HCT116 (cell line): ENCODE measurements at regions not wholly inside any gene's neighbourhood (a gene's known extent, or its start where the extent isn't known, plus 50 kb on each side); places are given as distances from the start of the nearest gene placed in this dataset.

Source experiments
- ATAC-seq: fragments of 200-7000 bp; cut with Tn5 transposase; 2 replicates; pipeline ENCODE4 v1.9.1; 2020; ENCODE audit warnings: mild to moderate bottlenecking, moderate library complexity
- BruUV-seq: library from RNA; stranded (reverse); fragments of 400-500 nt; replicated peaks from 2 replicates; lab custom pipeline; 2021; lab: Mats Ljungman, UMichigan
- CTCF ChIA-PET: fragments of 300-600 bp; sonication (Branson Sonifier 250); formaldehyde crosslinking; loops from one replicate; lab custom pipeline; 2021; ENCODE audit warnings: antibody characterized with exemption; lab: Charles Lee
- POLR2A ChIA-PET: fragments of 300-600, 350-600 bp; sonication (Branson Sonifier 250); formaldehyde crosslinking; loops from one replicate; lab custom pipeline; 2021; ENCODE audit warnings: antibody characterized with exemption; lab: Charles Lee
- RAD21 ChIA-PET, 2 experiments: fragments of 300-600 bp; sonication (Branson Sonifier 250); formaldehyde crosslinking; loops; one replicate each; lab custom pipeline; 2023; ENCODE audit warnings: low total read pairs in 2 of 2; ENCODE audit not compliant: uncharacterized antibody in 2 of 2, unreplicated experiment in 2 of 2, low non-redundant PET in 1 of 2; lab: Charles Lee
- DNase-seq: peaks from one replicate; pipeline ENCODE4 v3.0.0-alpha.2; 2010; ENCODE audit warnings: low read depth, low spot score
- H2AFZ ChIP-seq: fragments of 200-600 bp; shearing (Covaris generic), sonication (generic); 2 replicates; pipeline ENCODE4 v1.6.1; 2017; ENCODE audit warnings: low read depth, mixed run types, mixed read lengths, antibody characterized with exemption, low read length; ENCODE audit not compliant: poor library complexity, severe bottlenecking
- H3K27ac ChIP-seq: 2 replicates; pipeline ENCODE4 v1.5.1; 2012; ENCODE audit warnings: low read depth, low read length
- H3K27me3 ChIP-seq: fragments of 200-600 bp; sonication (generic); 2 replicates; pipeline ENCODE4 v1.6.1; 2016; ENCODE audit warnings: mixed run types, low read length, mixed read lengths; ENCODE audit not compliant: insufficient read depth
- H3K36me3 ChIP-seq, 2 experiments: fragments of 200-500 bp in 1 of 2; fragments of 200-600 bp in 1 of 2; sonication (Bioruptor generic) in 1 of 2; sonication (generic) in 1 of 2; 2 replicates each; pipeline versions ENCODE4 v1.5.1 to v1.6.1; 2014 to 2016; ENCODE audit warnings: low read length in 2 of 2, inconsistent platforms in 1 of 2, mixed read lengths in 1 of 2, mixed run types in 1 of 2; ENCODE audit not compliant: insufficient read depth in 2 of 2, control insufficient read depth in 1 of 2
- H3K4me1 ChIP-seq, 2 experiments: fragments of 200-600 bp in 1 of 2; sonication (generic) in 1 of 2; 2 replicates each; pipeline versions ENCODE4 v1.5.1 to v1.6.1; 2012 to 2017; ENCODE audit warnings: low read length in 2 of 2, inconsistent platforms in 1 of 2, mild to moderate bottlenecking in 1 of 2, mixed read lengths in 1 of 2, mixed run types in 1 of 2, moderate library complexity in 1 of 2; ENCODE audit not compliant: insufficient read depth in 2 of 2, control insufficient read depth in 1 of 2
- H3K4me2 ChIP-seq: fragments of 200-600 bp; sonication (generic); 2 replicates; pipeline ENCODE4 v1.6.1; 2017; ENCODE audit warnings: mixed run types, low read length, mixed read lengths
- H3K4me3 ChIP-seq, 2 experiments: fragments of 200-600 bp in 1 of 2; sonication (generic) in 1 of 2; replicated peaks in 1 of 2; 2 replicates each; pipeline ENCODE4 v1.5.1; 2011 to 2016; ENCODE audit warnings: low read length in 2 of 2, control low read depth in 1 of 2, low read depth in 1 of 2, mild to moderate bottlenecking in 1 of 2, mixed read lengths in 1 of 2, mixed run types in 1 of 2
- H3K79me2 ChIP-seq: fragments of 200-600 bp; sonication (generic); 2 replicates; pipeline ENCODE4 v1.6.1; 2017; ENCODE audit warnings: mild to moderate bottlenecking, mixed run types, low read length, moderate library complexity, mixed read lengths; ENCODE audit not compliant: insufficient read depth
- H3K9ac ChIP-seq: fragments of 200-600 bp; sonication (generic); 2 replicates; pipeline ENCODE4 v1.6.1; 2016; ENCODE audit warnings: low read length, mixed read lengths
- H3K9me2 ChIP-seq: fragments of 200-600 bp; sonication (generic), shearing (Covaris generic); 2 replicates; pipeline ENCODE4 v1.6.1; 2017; ENCODE audit warnings: mixed run types, mild to moderate bottlenecking, moderate library complexity; ENCODE audit not compliant: insufficient read depth
- H3K9me3 ChIP-seq, 2 experiments: fragments of 200-500 bp in 1 of 2; fragments of 200-600 bp in 1 of 2; sonication (Bioruptor generic) in 1 of 2; sonication (generic) in 1 of 2; 2 replicates each; pipeline ENCODE4 v1.6.1; 2014 to 2017; ENCODE audit warnings: low read length in 2 of 2, mixed read lengths in 2 of 2, inconsistent platforms in 1 of 2, low read depth in 1 of 2, mild to moderate bottlenecking in 1 of 2, mixed run types in 1 of 2, moderate library complexity in 1 of 2; ENCODE audit not compliant: control insufficient read depth in 1 of 2, insufficient read depth in 1 of 2
- H4K20me1 ChIP-seq: fragments of 200-600 bp; sonication (generic), shearing (Covaris generic); 2 replicates; pipeline ENCODE4 v1.6.1; 2017; ENCODE audit warnings: mixed run types, mild to moderate bottlenecking, moderate library complexity; ENCODE audit not compliant: insufficient read depth
- CBX3 ChIP-seq: IDR thresholded peaks from 2 replicates; pipeline ENCODE4 v1.6.1; 2012; ENCODE audit warnings: low read depth
- CEBPB ChIP-seq: IDR thresholded peaks from 2 replicates; pipeline ENCODE4 v1.6.1; 2012; ENCODE audit warnings: low read depth
- EGR1 ChIP-seq: IDR thresholded peaks from 2 replicates; pipeline ENCODE4 v1.6.1; 2012; ENCODE audit warnings: low read depth
- ELF1 ChIP-seq: IDR thresholded peaks from 2 replicates; pipeline ENCODE4 v1.6.1; 2012; ENCODE audit warnings: low read depth, borderline replicate concordance
- EZH2 ChIP-seq: fragments of 200-600 bp; sonication (generic); IDR thresholded peaks from 2 replicates; pipeline ENCODE4 v1.6.1; 2017; ENCODE audit warnings: antibody characterized with exemption, mixed run types
- EZH2phosphoT487 ChIP-seq: fragments of 200-600 bp; IDR thresholded peaks from 2 replicates; pipeline ENCODE4 v1.6.1; 2018; ENCODE audit warnings: antibody characterized with exemption, borderline replicate concordance
- POLR2AphosphoS5 ChIP-seq: IDR thresholded peaks from 2 replicates; pipeline ENCODE4 v1.6.1; 2011; ENCODE audit warnings: mild to moderate bottlenecking, low read depth, low read length, moderate library complexity
- RAD21 ChIP-seq: IDR thresholded peaks from 2 replicates; pipeline ENCODE4 v1.6.1; 2012; ENCODE audit warnings: low read depth, mild to moderate bottlenecking
- SIN3A ChIP-seq: IDR thresholded peaks from 2 replicates; pipeline ENCODE4 v1.6.1; 2012; ENCODE audit warnings: low read depth
- TCF7L2 ChIP-seq: IDR thresholded peaks from 2 replicates; pipeline ENCODE4 v1.7.0; 2011; ENCODE audit warnings: borderline replicate concordance, inconsistent platforms; ENCODE audit not compliant: insufficient read depth, insufficient read length; ENCODE audit errors: extremely low read depth
- YY1 ChIP-seq: IDR thresholded peaks from 2 replicates; pipeline ENCODE4 v1.6.1; 2011; ENCODE audit warnings: low read length, low read depth, moderate library complexity, mild to moderate bottlenecking; ENCODE audit not compliant: insufficient replicate concordance; ENCODE audit errors: extremely low read depth
- ZFX ChIP-seq: fragments of 450-650 bp; IDR thresholded peaks from 2 replicates; pipeline ENCODE4 v1.6.1; 2017
- intact Hi-C: fragments of 100-400 bp; cut with micrococcal nuclease; formaldehyde crosslinking; loops from 2 replicates; pipeline ENCODE4 v1.10.0; 2022
- TF ChIP-seq, protein P1 (sequence below), 3 experiments: fragments of 200-600 bp in 1 of 3; sonication (generic) in 1 of 3; IDR thresholded peaks in 2 of 3; conservative IDR thresholded peaks in 1 of 3; 2 replicates each; pipeline ENCODE4 v1.5.1; 2012 to 2017; ENCODE audit warnings: low read depth in 2 of 3, low read length in 2 of 3, antibody characterized with exemption in 1 of 3, borderline replicate concordance in 1 of 3, control low read depth in 1 of 3, mild to moderate bottlenecking in 1 of 3, mixed read lengths in 1 of 3, mixed run types in 1 of 3, moderate library complexity in 1 of 3; ENCODE audit not compliant: insufficient read depth in 1 of 3
- TF ChIP-seq, protein P2 (sequence below): IDR thresholded peaks from 2 replicates; pipeline ENCODE4 v1.6.1; 2011; ENCODE audit warnings: mild to moderate bottlenecking, low read length, moderate library complexity; ENCODE audit not compliant: insufficient replicate concordance; ENCODE audit errors: extremely low read depth
- TF ChIP-seq, protein P3 (sequence below): IDR thresholded peaks from 2 replicates; pipeline ENCODE4 v1.6.1; 2012; ENCODE audit warnings: low read depth
- TF ChIP-seq, protein P4 (sequence below): IDR thresholded peaks from 2 replicates; pipeline ENCODE4 v1.6.1; 2012

DNA sequence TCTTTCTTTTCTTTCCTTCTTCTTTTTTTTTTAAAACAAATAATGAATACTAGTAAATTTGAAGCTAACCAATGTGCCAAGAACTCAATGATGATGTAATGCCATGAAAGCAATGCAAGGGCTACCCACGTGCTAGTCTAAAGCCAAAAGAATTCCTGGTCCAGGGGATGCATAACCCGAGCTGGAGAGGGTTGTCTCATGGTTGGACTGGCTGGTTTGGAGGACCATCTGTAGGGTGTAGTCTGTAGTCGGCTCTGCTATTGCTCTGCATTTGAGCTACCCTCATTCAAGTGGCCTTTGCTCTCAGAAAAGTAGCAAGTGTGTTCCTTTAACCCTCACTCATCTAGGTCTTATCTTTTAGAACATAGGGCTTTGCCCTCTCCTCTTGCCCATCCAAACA is 469.6 kb upstream of the CELF4 start:
- ChIA-PET CTCF (no interaction called here), POLR2A (no interaction called here)

DNA sequence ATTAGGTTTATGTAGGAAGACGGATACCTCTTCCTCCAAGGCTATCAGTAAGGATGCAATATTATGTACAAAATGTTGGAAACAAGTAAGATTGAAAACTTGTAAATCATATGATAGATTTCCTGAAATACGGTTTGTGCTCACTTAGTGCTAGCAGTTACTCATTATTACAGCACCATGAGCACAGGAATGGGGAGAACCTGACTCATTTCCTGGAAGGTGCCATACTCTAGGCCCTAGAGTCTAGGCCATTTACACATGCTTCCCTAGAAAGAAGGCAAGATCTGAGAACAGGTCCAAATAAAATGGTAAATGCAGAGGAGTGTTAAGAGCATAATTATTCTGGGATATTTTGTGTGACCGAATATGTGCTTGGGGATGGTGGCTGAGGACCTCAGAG is 467.7 kb upstream of the CELF4 start:
- ChIA-PET POLR2A (no interaction called here), CTCF (no interaction called here), RAD21 (no interaction called here)
- no peaks in the 10 kb centered on the region for H3K4me1 ChIP-seq
- no peaks in the 10 kb centered on the region for H4K20me1 ChIP-seq
- H3K27ac ChIP-seq: no peak overlapping the region
- BruUV-seq: no TSS peak
- H3K36me3 ChIP-seq: no peaks in the 10 kb centered on the region
- H3K4me3 ChIP-seq: no peak overlapping the region
- DNase-seq (no peak), ATAC-seq (no peak)
- intact Hi-C loops: no loop called here
- TF ChIP-seq CBX3 (no peak), ELF1 (no peak), SIN3A (no peak), CEBPB (no peak), RAD21 (no peak), YY1 (no peak)
- TF ChIP-seq, protein P1, sequence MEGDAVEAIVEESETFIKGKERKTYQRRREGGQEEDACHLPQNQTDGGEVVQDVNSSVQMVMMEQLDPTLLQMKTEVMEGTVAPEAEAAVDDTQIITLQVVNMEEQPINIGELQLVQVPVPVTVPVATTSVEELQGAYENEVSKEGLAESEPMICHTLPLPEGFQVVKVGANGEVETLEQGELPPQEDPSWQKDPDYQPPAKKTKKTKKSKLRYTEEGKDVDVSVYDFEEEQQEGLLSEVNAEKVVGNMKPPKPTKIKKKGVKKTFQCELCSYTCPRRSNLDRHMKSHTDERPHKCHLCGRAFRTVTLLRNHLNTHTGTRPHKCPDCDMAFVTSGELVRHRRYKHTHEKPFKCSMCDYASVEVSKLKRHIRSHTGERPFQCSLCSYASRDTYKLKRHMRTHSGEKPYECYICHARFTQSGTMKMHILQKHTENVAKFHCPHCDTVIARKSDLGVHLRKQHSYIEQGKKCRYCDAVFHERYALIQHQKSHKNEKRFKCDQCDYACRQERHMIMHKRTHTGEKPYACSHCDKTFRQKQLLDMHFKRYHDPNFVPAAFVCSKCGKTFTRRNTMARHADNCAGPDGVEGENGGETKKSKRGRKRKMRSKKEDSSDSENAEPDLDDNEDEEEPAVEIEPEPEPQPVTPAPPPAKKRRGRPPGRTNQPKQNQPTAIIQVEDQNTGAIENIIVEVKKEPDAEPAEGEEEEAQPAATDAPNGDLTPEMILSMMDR (IDR thresholded peaks at IDR 0.05 in 2 of 3, conservative IDR thresholded peaks at IDR 0.05 in 1 of 3; ENCODE audit: borderline replicate concordance in 1 of 3, insufficient read depth in 1 of 3, low read depth in 2 of 3, low read length in 2 of 3): no peak
- TF ChIP-seq, protein P2, sequence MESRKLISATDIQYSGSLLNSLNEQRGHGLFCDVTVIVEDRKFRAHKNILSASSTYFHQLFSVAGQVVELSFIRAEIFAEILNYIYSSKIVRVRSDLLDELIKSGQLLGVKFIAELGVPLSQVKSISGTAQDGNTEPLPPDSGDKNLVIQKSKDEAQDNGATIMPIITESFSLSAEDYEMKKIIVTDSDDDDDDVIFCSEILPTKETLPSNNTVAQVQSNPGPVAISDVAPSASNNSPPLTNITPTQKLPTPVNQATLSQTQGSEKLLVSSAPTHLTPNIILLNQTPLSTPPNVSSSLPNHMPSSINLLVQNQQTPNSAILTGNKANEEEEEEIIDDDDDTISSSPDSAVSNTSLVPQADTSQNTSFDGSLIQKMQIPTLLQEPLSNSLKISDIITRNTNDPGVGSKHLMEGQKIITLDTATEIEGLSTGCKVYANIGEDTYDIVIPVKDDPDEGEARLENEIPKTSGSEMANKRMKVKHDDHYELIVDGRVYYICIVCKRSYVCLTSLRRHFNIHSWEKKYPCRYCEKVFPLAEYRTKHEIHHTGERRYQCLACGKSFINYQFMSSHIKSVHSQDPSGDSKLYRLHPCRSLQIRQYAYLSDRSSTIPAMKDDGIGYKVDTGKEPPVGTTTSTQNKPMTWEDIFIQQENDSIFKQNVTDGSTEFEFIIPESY: no peak
- TF ChIP-seq, protein P3, sequence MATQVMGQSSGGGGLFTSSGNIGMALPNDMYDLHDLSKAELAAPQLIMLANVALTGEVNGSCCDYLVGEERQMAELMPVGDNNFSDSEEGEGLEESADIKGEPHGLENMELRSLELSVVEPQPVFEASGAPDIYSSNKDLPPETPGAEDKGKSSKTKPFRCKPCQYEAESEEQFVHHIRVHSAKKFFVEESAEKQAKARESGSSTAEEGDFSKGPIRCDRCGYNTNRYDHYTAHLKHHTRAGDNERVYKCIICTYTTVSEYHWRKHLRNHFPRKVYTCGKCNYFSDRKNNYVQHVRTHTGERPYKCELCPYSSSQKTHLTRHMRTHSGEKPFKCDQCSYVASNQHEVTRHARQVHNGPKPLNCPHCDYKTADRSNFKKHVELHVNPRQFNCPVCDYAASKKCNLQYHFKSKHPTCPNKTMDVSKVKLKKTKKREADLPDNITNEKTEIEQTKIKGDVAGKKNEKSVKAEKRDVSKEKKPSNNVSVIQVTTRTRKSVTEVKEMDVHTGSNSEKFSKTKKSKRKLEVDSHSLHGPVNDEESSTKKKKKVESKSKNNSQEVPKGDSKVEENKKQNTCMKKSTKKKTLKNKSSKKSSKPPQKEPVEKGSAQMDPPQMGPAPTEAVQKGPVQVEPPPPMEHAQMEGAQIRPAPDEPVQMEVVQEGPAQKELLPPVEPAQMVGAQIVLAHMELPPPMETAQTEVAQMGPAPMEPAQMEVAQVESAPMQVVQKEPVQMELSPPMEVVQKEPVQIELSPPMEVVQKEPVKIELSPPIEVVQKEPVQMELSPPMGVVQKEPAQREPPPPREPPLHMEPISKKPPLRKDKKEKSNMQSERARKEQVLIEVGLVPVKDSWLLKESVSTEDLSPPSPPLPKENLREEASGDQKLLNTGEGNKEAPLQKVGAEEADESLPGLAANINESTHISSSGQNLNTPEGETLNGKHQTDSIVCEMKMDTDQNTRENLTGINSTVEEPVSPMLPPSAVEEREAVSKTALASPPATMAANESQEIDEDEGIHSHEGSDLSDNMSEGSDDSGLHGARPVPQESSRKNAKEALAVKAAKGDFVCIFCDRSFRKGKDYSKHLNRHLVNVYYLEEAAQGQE: no peak
- no peak overlapping the region for H3K4me2 ChIP-seq
- no peaks in the 10 kb centered on the region; a peak in 2 of 4 replicates for H3K9me3 ChIP-seq
- H3K27me3 ChIP-seq: no peaks in the 10 kb centered on the region
- no peak overlapping the region for H3K9ac ChIP-seq
- no peaks in the 10 kb centered on the region for H3K79me2 ChIP-seq
- H3K9me2 ChIP-seq: no peaks in the 10 kb centered on the region
- no peak overlapping the region for H2AFZ ChIP-seq

More for the DNA sequence above, 469.6 kb upstream of the CELF4 start:
- Histone ChIP-seq H3K27me3 (no peaks in the 10 kb centered on the region), H3K27ac (no peak overlapping the region), H3K4me3 (no peak overlapping the region), H4K20me1 (no peaks in the 10 kb centered on the region), H3K9ac (no peak overlapping the region), H3K4me1 (no peaks in the 10 kb centered on the region), H3K36me3 (no peaks in the 10 kb centered on the region), H3K4me2 (no peak overlapping the region), H3K9me3 (no peaks in the 10 kb centered on the region; a peak in 2 of 4 replicates), H3K79me2 (no peaks in the 10 kb centered on the region), H2AFZ (no peak overlapping the region), H3K9me2 (no peaks in the 10 kb centered on the region)
- no TSS peak for BruUV-seq
- TF ChIP-seq EZH2phosphoT487 (no peak), CBX3 (no peak), TCF7L2 (no peak), EZH2 (no peak), ZFX (no peak), EGR1 (no peak), POLR2AphosphoS5 (no peak)
- TF ChIP-seq, protein P4, sequence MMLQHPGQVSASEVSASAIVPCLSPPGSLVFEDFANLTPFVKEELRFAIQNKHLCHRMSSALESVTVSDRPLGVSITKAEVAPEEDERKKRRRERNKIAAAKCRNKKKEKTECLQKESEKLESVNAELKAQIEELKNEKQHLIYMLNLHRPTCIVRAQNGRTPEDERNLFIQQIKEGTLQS: no peak
- RAD21 ChIA-PET: no interaction called here
- intact Hi-C loops: no loop called here
- ATAC-seq: no peak
- DNase-seq: no peak
